Sigmoid colon (tissue), 6 donors: ENCODE measurements at regions not wholly inside any gene's neighbourhood (a gene's known extent, or its start where the extent isn't known, plus 50 kb on each side); places are given as distances from the start of the nearest gene placed in this dataset.

Experiments
- DNase-seq: peaks from one replicate; pipeline ENCODE4 v3.0.0-alpha.2; 2019
- H3K27ac ChIP-seq, 4 donors: fragments of 200-600 bp; sonication (generic); one replicate each; pipeline ENCODE4 v1.5.1; 2016 to 2019; ENCODE audit warnings: mild to moderate bottlenecking in 1 of 4
- H3K27me3 ChIP-seq, 3 donors: fragments of 200-600 bp; sonication (generic); one replicate each; pipeline ENCODE4 v1.5.1; 2019; ENCODE audit warnings: mild to moderate bottlenecking in 1 of 3
- H3K36me3 ChIP-seq, 4 donors: fragments of 200-600 bp; sonication (generic); one replicate each; pipeline ENCODE4 v1.5.1; 2016 to 2019
- H3K4me1 ChIP-seq, 4 donors: fragments of 200-600 bp; sonication (generic); one replicate each; pipeline ENCODE4 v1.5.1; 2017 to 2019
- H3K4me3 ChIP-seq, 4 donors: fragments of 200-600 bp; sonication (generic); one replicate each; pipeline ENCODE4 v1.5.1; 2017 to 2019; ENCODE audit warnings: mild to moderate bottlenecking in 2 of 4, moderate library complexity in 1 of 4
- H3K9me3 ChIP-seq, 4 donors: fragments of 200-600 bp in 3 of 4; sonication (generic) in 3 of 4; one replicate each; pipeline versions ENCODE4 v1.5.1 to v1.6.1; 2013 to 2019
- CTCF ChIP-seq, 4 experiments: fragments of 450-650 bp in 3 of 4; fragments of 200-600 bp in 1 of 4; IDR thresholded peaks; one replicate each; pipeline ENCODE4 v1.5.1; 2016 to 2019; ENCODE audit warnings: antibody characterized with exemption in 4 of 4, mild to moderate bottlenecking in 3 of 4, moderate library complexity in 2 of 4
- EP300 ChIP-seq, 4 donors: sonication (generic); formaldehyde crosslinking; IDR thresholded peaks; one replicate each; pipeline ENCODE4 v1.6.1; 2017; ENCODE audit warnings: antibody characterized with exemption in 4 of 4
- POLR2A ChIP-seq, 2 donors: fragments of 450-650 bp; IDR thresholded peaks; one replicate each; pipeline ENCODE4 v1.6.1; 2016; ENCODE audit warnings: antibody characterized with exemption in 2 of 2, mild to moderate bottlenecking in 2 of 2, moderate library complexity in 2 of 2
- POLR2AphosphoS5 ChIP-seq, 4 donors: sonication (generic); formaldehyde crosslinking; IDR thresholded peaks; one replicate each; pipeline ENCODE4 v1.6.1; 2017; ENCODE audit warnings: antibody characterized with exemption in 4 of 4
- WGBS, 2 donors: extraction: QIAGEN DNeasy Blood & Tissue Kit; methylation state at CpG; one replicate each; pipeline ENCODE4 v1.1.7; 2013; 5-methylcytosine and 5-hydroxymethylcytosine counted together
- intact Hi-C: fragments of 100-400 bp; cut with DNase I; formaldehyde crosslinking; loops from one replicate; pipeline ENCODE4 v1.15.1; 2023
- donor health status: healthy with polysubstance abuse.
- donor health status: healthy.

DNA sequence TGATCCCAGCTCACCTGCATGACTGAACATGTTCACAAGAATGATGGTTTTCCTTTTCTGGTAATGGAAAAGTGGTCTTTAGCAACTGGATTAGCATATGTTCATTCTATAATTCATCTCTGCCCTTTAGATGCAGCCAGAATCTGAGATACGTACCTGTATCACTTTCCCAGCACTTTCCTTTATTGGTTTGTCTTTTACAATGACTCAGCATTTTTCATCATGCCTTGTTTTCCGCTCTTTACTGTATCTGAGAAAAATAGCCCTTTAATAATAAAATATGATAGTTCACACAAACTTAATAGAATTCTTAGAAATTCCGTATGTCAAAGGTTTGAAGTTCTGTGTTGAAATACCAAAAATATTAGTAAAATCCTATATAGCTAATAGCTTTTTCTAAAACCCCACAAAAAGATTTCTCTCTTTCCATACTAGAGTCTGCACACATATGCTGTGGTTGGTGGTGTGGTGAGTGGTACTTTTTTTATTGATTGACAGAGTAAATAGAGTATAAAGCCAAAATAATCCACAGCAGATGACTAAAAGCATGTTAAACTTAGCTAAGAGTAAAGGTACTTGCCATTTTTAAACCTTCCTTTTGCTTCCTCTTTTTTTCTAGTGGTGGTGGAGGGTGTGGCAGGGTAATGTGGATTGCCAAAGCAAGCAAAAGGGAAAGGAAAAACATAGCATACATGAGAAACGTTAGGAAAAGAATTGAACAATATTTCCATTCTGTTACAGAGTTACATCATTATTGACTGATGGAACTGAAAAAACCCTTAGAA lies 328.9 kb upstream of the RBMS3 start:
- H3K36me3 ChIP-seq = no peaks in the 10 kb centered on the region

GRCh38 chr3:28958656-28959055 lies 322.2 kb upstream of the RBMS3 start:
- no peak for DNase-seq
- 81 to 91% methylated on average over 3 of the region's 3 CpGs for WGBS, 2 donors
- H3K4me1 ChIP-seq = no peaks in the 10 kb centered on the region
- H3K36me3 ChIP-seq = no peaks in the 10 kb centered on the region
- intact Hi-C loops = no loop called here
- H3K9me3 ChIP-seq = peaks cover 0 to 7% (median 1%) of the 10 kb centered on the region in 4 donors
- H3K27me3 ChIP-seq = no peaks in the 10 kb centered on the region
- TF ChIP-seq CTCF (IDR thresholded peaks at IDR 0.05) (no peak), POLR2AphosphoS5 (IDR thresholded peaks at IDR 0.05) (no peak), EP300 (IDR thresholded peaks at IDR 0.05) (no peak), POLR2A (IDR thresholded peaks at IDR 0.05) (no peak)
- H3K4me3 ChIP-seq = no peak overlapping the region
- H3K27ac ChIP-seq = no peak overlapping the region

More for the DNA sequence above, 328.9 kb upstream of the RBMS3 start:
- peaks cover 0 to 7% (median 1%) of the 10 kb centered on the region in 4 donors for H3K9me3 ChIP-seq
- TF ChIP-seq EP300 (IDR thresholded peaks at IDR 0.05) (no peak), POLR2AphosphoS5 (IDR thresholded peaks at IDR 0.05) (no peak), POLR2A (IDR thresholded peaks at IDR 0.05) (no peak), CTCF (IDR thresholded peaks at IDR 0.05) (no peak)
- H3K4me3 ChIP-seq = no peak overlapping the region
- DNase-seq = no peak
- H3K27me3 ChIP-seq = no peaks in the 10 kb centered on the region
- intact Hi-C loops = no loop called here
- H3K27ac ChIP-seq = no peak overlapping the region
- 67 to 70% methylated on average over 4 of the region's 4 CpGs for whole genome bisulfite sequencing, 2 donors
- H3K4me1 ChIP-seq = peaks cover 0 to 12% (median 4%) of the 10 kb centered on the region in 4 donors

DNA sequence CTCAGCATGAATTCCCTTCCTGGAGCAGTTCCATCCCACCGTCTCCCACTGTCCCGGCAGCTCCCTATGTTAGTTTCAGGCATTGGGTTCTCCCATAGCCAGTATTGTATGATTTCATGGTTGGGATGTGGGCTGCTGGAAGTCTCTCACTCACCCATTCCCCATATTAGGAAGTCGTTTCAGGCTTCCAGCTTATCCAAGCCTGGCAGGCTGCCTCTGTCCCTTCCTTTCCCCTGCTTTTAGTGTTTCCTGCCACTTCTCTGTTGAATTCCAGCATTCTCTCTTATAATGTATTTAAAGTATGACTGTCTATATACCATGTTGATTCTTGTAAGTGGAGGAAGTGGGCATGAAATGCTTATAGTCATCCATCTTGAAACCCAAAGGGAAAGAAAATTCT lies 309.7 kb upstream of the RBMS3 start:
- no peaks in the 10 kb centered on the region for H3K27me3 ChIP-seq
- H3K4me1 ChIP-seq = no peaks in the 10 kb centered on the region
- peaks cover 0 to 14% (median 1%) of the 10 kb centered on the region in 4 donors for H3K9me3 ChIP-seq
- intact Hi-C loops = no loop called here
- no peak overlapping the region for H3K4me3 ChIP-seq
- H3K36me3 ChIP-seq = no peaks in the 10 kb centered on the region
- TF ChIP-seq POLR2A (IDR thresholded peaks at IDR 0.05) (no peak), CTCF (IDR thresholded peaks at IDR 0.05) (no peak), EP300 (IDR thresholded peaks at IDR 0.05) (no peak), POLR2AphosphoS5 (IDR thresholded peaks at IDR 0.05) (no peak)
- H3K27ac ChIP-seq = no peak overlapping the region
- WGBS, 2 donors = 68% methylated on average over 3 of the region's 3 CpGs
- no peak for DNase-seq

DNA sequence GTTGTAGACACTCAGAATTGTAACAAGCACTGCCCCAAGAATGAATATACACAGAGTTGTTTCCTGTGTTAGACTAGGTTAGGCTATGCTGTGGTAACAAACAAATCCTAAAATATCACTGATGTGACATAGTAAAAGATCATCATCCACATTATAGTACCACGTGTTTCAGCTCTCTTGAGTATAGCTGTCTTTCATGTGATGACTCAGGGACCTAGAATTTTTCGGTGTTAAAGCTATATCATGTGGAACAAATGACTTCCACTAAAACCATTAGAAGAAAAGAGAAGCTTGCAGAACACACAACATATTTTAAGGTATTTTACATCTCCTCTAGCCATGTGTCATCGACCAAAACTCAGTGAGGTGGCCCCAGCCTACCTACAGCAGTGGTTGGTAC lies 307.9 kb upstream of the RBMS3 start:
- no peak for TF ChIP-seq POLR2AphosphoS5 (IDR thresholded peaks at IDR 0.05)
- Histone ChIP-seq H3K9me3 (peaks cover 0 to 14% (median 1%) of the 10 kb centered on the region in 4 donors), H3K27ac (no peak overlapping the region), H3K4me3 (no peak overlapping the region), H3K36me3 (no peaks in the 10 kb centered on the region), H3K4me1 (no peaks in the 10 kb centered on the region), H3K27me3 (no peaks in the 10 kb centered on the region)
- WGBS, 2 donors = 45 to 52% methylated on average over 3 of the region's 3 CpGs
- intact Hi-C loops = no loop called here
- no peak for DNase-seq

GRCh38 chr3:28973609-28974008 lies 307.3 kb upstream of the RBMS3 start:
- no peaks in the 10 kb centered on the region for H3K27me3 ChIP-seq
- intact Hi-C loops = no loop called here
- no peak for TF ChIP-seq CTCF (IDR thresholded peaks at IDR 0.05)
- no peak for TF ChIP-seq EP300 (IDR thresholded peaks at IDR 0.05)
- TF ChIP-seq POLR2A (IDR thresholded peaks at IDR 0.05) = no peak
- TF ChIP-seq POLR2AphosphoS5 (IDR thresholded peaks at IDR 0.05) = no peak
- peaks cover 0 to 14% (median 1%) of the 10 kb centered on the region in 4 donors for H3K9me3 ChIP-seq
- no peak overlapping the region for H3K4me3 ChIP-seq
- no peak overlapping the region for H3K27ac ChIP-seq
- H3K36me3 ChIP-seq = no peaks in the 10 kb centered on the region
- no peaks in the 10 kb centered on the region for H3K4me1 ChIP-seq
- no peak for DNase-seq
